Suprapubic skin (tissue), 3 donors: ENCODE measurements at regions not wholly inside any gene's neighbourhood (a gene's known extent, or its start where the extent isn't known, plus 50 kb on each side); places are given as distances from the start of the nearest gene placed in this dataset.

ENCODE experiments used
- CTCF ChIP-seq, 2 donors: fragments of 200-600 bp in 1 of 2; fragments of 450-650 bp in 1 of 2; sonication (generic) in 1 of 2; IDR thresholded peaks; one replicate each; pipeline ENCODE4 v1.5.1; 2016 to 2019; ENCODE audit warnings: antibody characterized with exemption in 2 of 2, mild to moderate bottlenecking in 1 of 2, moderate library complexity in 1 of 2
- POLR2A ChIP-seq, 2 donors: fragments of 450-650 bp; IDR thresholded peaks; one replicate each; pipeline ENCODE4 v1.6.1; 2017; ENCODE audit warnings: antibody characterized with exemption in 2 of 2, mild to moderate bottlenecking in 2 of 2, moderate library complexity in 2 of 2

- no peak for TF ChIP-seq CTCF (IDR thresholded peaks at IDR 0.05)
- no peak for TF ChIP-seq POLR2A (IDR thresholded peaks at IDR 0.05)
These were observed 566.8 kb downstream of the PCDH18 start for GRCh38 chr4:136965478-136965877.
